CD4-positive, alpha-beta T cell (primary cell): ENCODE measurements at regions not wholly inside any gene's neighbourhood (a gene's known extent, or its start where the extent isn't known, plus 50 kb on each side); places are given as distances from the start of the nearest gene placed in this dataset.

Experiments used
- ATAC-seq: fragments of 200-7000 bp; cut with Tn5 transposase; one replicate; pipeline ENCODE4 v1.10.0; 2022; ENCODE audit warnings: mild to moderate bottlenecking; ENCODE audit not compliant: poor library complexity
- CTCF ChIA-PET: fragments of 350-600 bp; sonication (Branson Sonifier 250); formaldehyde crosslinking; loops from one replicate; lab custom pipeline; 2021; ENCODE audit warnings: antibody characterized with exemption, inconsistent platforms; lab: Charles Lee
- POLR2A ChIA-PET: fragments of 350-600 bp; sonication (Branson Sonifier 250); formaldehyde crosslinking; loops from one replicate; lab custom pipeline; 2021; ENCODE audit warnings: antibody characterized with exemption, inconsistent platforms; lab: Charles Lee
- DNase-seq, 14 experiments: peaks; one replicate each; pipeline ENCODE4 v3.0.0-alpha.2; 2013 to 2020; ENCODE audit warnings: mixed read lengths in 2 of 14
- H3K27ac ChIP-seq, 2 donors: one replicate each; pipeline versions ENCODE4 v1.5.1 to v1.7.0; 2013; ENCODE audit warnings: low read length in 2 of 2, low read depth in 1 of 2, mild to moderate bottlenecking in 1 of 2
- H3K27me3 ChIP-seq, 2 experiments: 1 replicate in 1 of 2; 2 replicates in 1 of 2; pipeline versions ENCODE4 v1.6.1 to v1.7.0; 2013; ENCODE audit warnings: low read length in 2 of 2, control low read depth in 1 of 2, mild to moderate bottlenecking in 1 of 2, moderate library complexity in 1 of 2; ENCODE audit not compliant: insufficient read depth in 2 of 2, control insufficient read depth in 1 of 2
- H3K36me3 ChIP-seq: one replicate; pipeline ENCODE4 v1.6.1; 2013; ENCODE audit warnings: low read length, control low read depth; ENCODE audit not compliant: insufficient read depth
- H3K4me1 ChIP-seq: one replicate; pipeline ENCODE4 v1.6.1; 2013; ENCODE audit warnings: low read length, control low read depth; ENCODE audit not compliant: insufficient read depth
- H3K4me3 ChIP-seq: one replicate; pipeline ENCODE4 v1.5.1; 2013; ENCODE audit warnings: mild to moderate bottlenecking, low read length, moderate library complexity
- H3K9me3 ChIP-seq, 2 experiments: 1 replicate in 1 of 2; 2 replicates in 1 of 2; pipeline versions ENCODE4 v1.6.1 to v1.7.0; 2013; ENCODE audit warnings: low read length in 2 of 2, mild to moderate bottlenecking in 2 of 2, control low read depth in 1 of 2, moderate library complexity in 1 of 2; ENCODE audit not compliant: control insufficient read depth in 1 of 2, insufficient read depth in 1 of 2
- H3K27ac Mint-ChIP-seq: one replicate; pipeline ENCODE4 v1.8.0; 2020; ENCODE audit warnings: mixed read lengths
- H3K27me3 Mint-ChIP-seq: one replicate; pipeline ENCODE4 v1.8.0; 2021; ENCODE audit warnings: mixed read lengths
- H3K36me3 Mint-ChIP-seq: one replicate; pipeline ENCODE4 v1.8.0; 2021; ENCODE audit warnings: low read depth, mixed read lengths
- H3K4me1 Mint-ChIP-seq: one replicate; pipeline ENCODE4 v1.8.0; 2021; ENCODE audit warnings: low read depth, mixed read lengths
- H3K4me3 Mint-ChIP-seq: one replicate; pipeline ENCODE4 v1.8.0; 2020; ENCODE audit warnings: mild to moderate bottlenecking, mixed read lengths
- H3K9me3 Mint-ChIP-seq: one replicate; pipeline ENCODE4 v1.8.0; 2020; ENCODE audit warnings: mixed read lengths
- CTCF ChIP-seq: fragments of 200-600 bp; IDR thresholded peaks from one replicate; pipeline ENCODE4 v1.8.0; 2022; ENCODE audit warnings: antibody characterized with exemption, mild to moderate bottlenecking
- intact Hi-C, 2 experiments: fragments of 100-400 bp; cut with DNase I in 1 of 2; cut with micrococcal nuclease in 1 of 2; formaldehyde crosslinking; loops; one replicate each; pipeline versions ENCODE4 v1.15.1 to v1.9.0; 2023 to 2025; cut with DNase I, micrococcal nuclease

- ATAC-seq (no peak), DNase-seq (no peak)
- Histone ChIP-seq H3K36me3 (no peaks in the 10 kb centered on the region), H3K9me3 (no peaks in the 10 kb centered on the region), H3K4me3 (no peak overlapping the region), H3K27me3 (no peaks in the 10 kb centered on the region), H3K4me1 (no peaks in the 10 kb centered on the region), H3K27ac (no peak overlapping the region)
- H3K9me3 Mint-ChIP-seq = peaks cover 3% of the 10 kb centered on the region
- CTCF ChIA-PET = no interaction called here
- intact Hi-C loops = no loop called here
- no peak overlapping the region for H3K27ac Mint-ChIP-seq
- POLR2A ChIA-PET = no interaction called here
- H3K27me3 Mint-ChIP-seq = no peaks in the 10 kb centered on the region
- H3K36me3 Mint-ChIP-seq = no peaks in the 10 kb centered on the region
- no peak overlapping the region for H3K4me3 Mint-ChIP-seq
- no peaks in the 10 kb centered on the region for H3K4me1 Mint-ChIP-seq
- no peak for TF ChIP-seq CTCF
These were observed 553.0 kb downstream of the CD109 start for GRCh38 chr6:74248966-74249365.

- DNase-seq (no peak), ATAC-seq (no peak)
- no peaks in the 10 kb centered on the region for H3K36me3 Mint-ChIP-seq
- Histone ChIP-seq H3K4me3 (no peak overlapping the region), H3K36me3 (no peaks in the 10 kb centered on the region), H3K9me3 (peaks cover 0 to 8% of the 10 kb centered on the region in 2 experiments), H3K27me3 (no peaks in the 10 kb centered on the region), H3K27ac (no peak overlapping the region), H3K4me1 (no peaks in the 10 kb centered on the region)
- POLR2A ChIA-PET = no interaction called here
- H3K27me3 Mint-ChIP-seq = no peaks in the 10 kb centered on the region
- no peak overlapping the region for H3K4me3 Mint-ChIP-seq
- no peak overlapping the region for H3K27ac Mint-ChIP-seq
- no peak for TF ChIP-seq CTCF
- H3K4me1 Mint-ChIP-seq = no peaks in the 10 kb centered on the region
- intact Hi-C loops = no loop called here
- H3K9me3 Mint-ChIP-seq = peaks cover 9% of the 10 kb centered on the region
- CTCF ChIA-PET = no interaction called here
These were observed 526.8 kb downstream of the CD109 start for GRCh38 chr6:74222768-74223333.

GRCh38 chr6:74213995-74214394, 518.0 kb downstream of the CD109 start:
- POLR2A ChIA-PET = no interaction called here
- no peak for DNase-seq
- no peak for ATAC-seq
- Histone ChIP-seq H3K27me3 (no peaks in the 10 kb centered on the region), H3K4me1 (no peaks in the 10 kb centered on the region), H3K36me3 (no peaks in the 10 kb centered on the region), H3K4me3 (no peak overlapping the region), H3K27ac (no peak overlapping the region), H3K9me3 (no peaks in the 10 kb centered on the region)
- Mint-ChIP-seq H3K27ac (no peak overlapping the region), H3K27me3 (no peaks in the 10 kb centered on the region), H3K36me3 (no peaks in the 10 kb centered on the region), H3K4me1 (no peaks in the 10 kb centered on the region), H3K4me3 (no peak overlapping the region), H3K9me3 (peaks cover 10% of the 10 kb centered on the region)
- CTCF ChIA-PET = no interaction called here
- intact Hi-C loops = no loop called here
- no peak for TF ChIP-seq CTCF
